HG03521 (cell line): ENCODE measurements at regions not wholly inside any gene's neighbourhood (a gene's known extent, or its start where the extent isn't known, plus 50 kb on each side); places are given as distances from the start of the nearest gene placed in this dataset.
"Not testable (repeated sequence)": the region's sequence is repeated elsewhere in the genome, so short reads cannot be mapped to it uniquely, and the experiment has no call there.

Source experiments
- ATAC-seq: cut with Tn5 transposase; IDR thresholded peaks from one replicate; pipeline ENCODE4 v1.9.1; 2021; ENCODE audit warnings: mild to moderate bottlenecking, moderate library complexity; ENCODE audit not compliant: unreplicated experiment

GRCh38 chr5:158456241-158456640 lies 597.3 kb upstream of the CLINT1 start:
- no peak for ATAC-seq

- no peak for ATAC-seq
Measured at GRCh38 chr5:158451993-158452672, 593.2 kb upstream of the CLINT1 start.

- ATAC-seq, result no peak
Measured at GRCh38 chr5:158451203-158451992, 592.5 kb upstream of the CLINT1 start.

GRCh38 chr5:158450751-158451171 lies 591.8 kb upstream of the CLINT1 start:
- ATAC-seq, result no peak

GRCh38 chr5:158446761-158447160 lies 587.8 kb upstream of the CLINT1 start:
- not testable (repeated sequence) for ATAC-seq

- not testable (repeated sequence) for ATAC-seq
Measured at GRCh38 chr5:158439204-158439603, 580.3 kb upstream of the CLINT1 start.

GRCh38 chr5:158436271-158437065 lies 577.5 kb upstream of the CLINT1 start:
- no peak for ATAC-seq

- peak; percentile 55 for ATAC-seq
Measured at GRCh38 chr5:158435161-158435616, 576.2 kb upstream of the CLINT1 start.

GRCh38 chr5:158434749-158435148 lies 575.8 kb upstream of the CLINT1 start:
- ATAC-seq, result no peak

- ATAC-seq, result no peak
Measured at GRCh38 chr5:158433634-158434033, 574.7 kb upstream of the CLINT1 start.

GRCh38 chr5:158431369-158432029 lies 572.6 kb upstream of the CLINT1 start:
- peak; percentile 44 for ATAC-seq

GRCh38 chr5:158430798-158431167 lies 571.8 kb upstream of the CLINT1 start:
- no peak for ATAC-seq

- ATAC-seq, result no peak
Measured at GRCh38 chr5:158430166-158430797, 571.3 kb upstream of the CLINT1 start.

- ATAC-seq, result no peak
Measured at GRCh38 chr5:158429564-158429963, 570.6 kb upstream of the CLINT1 start.

GRCh38 chr5:158423623-158424200 lies 564.8 kb upstream of the CLINT1 start:
- no peak for ATAC-seq

- no peak for ATAC-seq
Measured at GRCh38 chr5:158422653-158423515, 563.9 kb upstream of the CLINT1 start.

GRCh38 chr5:158421319-158421718 lies 562.4 kb upstream of the CLINT1 start:
- no peak for ATAC-seq

- ATAC-seq, result no peak
Measured at GRCh38 chr5:158419186-158419585, 560.2 kb upstream of the CLINT1 start.

GRCh38 chr5:158414780-158415179 lies 555.8 kb upstream of the CLINT1 start:
- ATAC-seq, result no peak
